ENCODE measurements at regions not wholly inside any gene's neighbourhood (a gene's known extent, or its start where the extent isn't known, plus 50 kb on each side); places are given as distances from the start of the nearest gene placed in this dataset.

DNA sequence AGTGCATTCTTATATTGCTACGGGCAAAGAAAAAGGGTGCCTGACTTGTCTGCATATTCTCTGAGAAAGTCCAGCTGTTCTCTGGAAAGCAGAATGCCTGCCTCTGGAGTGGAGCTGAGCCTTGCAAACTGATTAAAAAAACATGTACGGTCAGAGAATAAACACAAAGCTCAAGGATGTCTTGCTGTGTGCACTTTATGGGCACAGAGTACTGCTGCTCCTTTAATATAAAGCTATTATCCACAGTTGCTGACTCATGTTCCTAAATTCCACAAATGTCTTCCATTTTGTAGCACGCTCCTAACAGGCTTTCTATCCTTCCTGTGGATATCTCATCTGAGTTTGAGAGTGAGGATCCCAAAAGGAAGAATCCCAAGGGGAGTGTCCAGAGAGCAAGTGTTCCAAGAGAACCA lies 229.0 kb downstream of the MREG start:
- TF ChIP-seq ZNF30 (CRISPR knock-in tag; IDR thresholded peaks at IDR 0.05) = no peak
- no peak for TF ChIP-seq PHF20 (CRISPR knock-in tag; IDR thresholded peaks at IDR 0.05)
- no peak for TF ChIP-seq ZNF776 (CRISPR knock-in tag; IDR thresholded peaks at IDR 0.05)
- TF ChIP-seq U2AF1 (optimal IDR thresholded peaks at IDR 0.05; ENCODE audit: low read depth, low read length) = no peak
- TF ChIP-seq, protein P1, sequence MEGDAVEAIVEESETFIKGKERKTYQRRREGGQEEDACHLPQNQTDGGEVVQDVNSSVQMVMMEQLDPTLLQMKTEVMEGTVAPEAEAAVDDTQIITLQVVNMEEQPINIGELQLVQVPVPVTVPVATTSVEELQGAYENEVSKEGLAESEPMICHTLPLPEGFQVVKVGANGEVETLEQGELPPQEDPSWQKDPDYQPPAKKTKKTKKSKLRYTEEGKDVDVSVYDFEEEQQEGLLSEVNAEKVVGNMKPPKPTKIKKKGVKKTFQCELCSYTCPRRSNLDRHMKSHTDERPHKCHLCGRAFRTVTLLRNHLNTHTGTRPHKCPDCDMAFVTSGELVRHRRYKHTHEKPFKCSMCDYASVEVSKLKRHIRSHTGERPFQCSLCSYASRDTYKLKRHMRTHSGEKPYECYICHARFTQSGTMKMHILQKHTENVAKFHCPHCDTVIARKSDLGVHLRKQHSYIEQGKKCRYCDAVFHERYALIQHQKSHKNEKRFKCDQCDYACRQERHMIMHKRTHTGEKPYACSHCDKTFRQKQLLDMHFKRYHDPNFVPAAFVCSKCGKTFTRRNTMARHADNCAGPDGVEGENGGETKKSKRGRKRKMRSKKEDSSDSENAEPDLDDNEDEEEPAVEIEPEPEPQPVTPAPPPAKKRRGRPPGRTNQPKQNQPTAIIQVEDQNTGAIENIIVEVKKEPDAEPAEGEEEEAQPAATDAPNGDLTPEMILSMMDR (CRISPR knock-in tag; IDR thresholded peaks at IDR 0.05) = no peak
- no peak for TF ChIP-seq CHD4 (IDR thresholded peaks at IDR 0.05; ENCODE audit: borderline replicate concordance, low read length)

Data from HepG2 (cell line).